IMR-90 (cell line): ENCODE measurements at regions not wholly inside any gene's neighbourhood (a gene's known extent, or its start where the extent isn't known, plus 50 kb on each side); places are given as distances from the start of the nearest gene placed in this dataset.

Experiments
- BHLHE40 ChIP-seq: fragments of 150-350 bp; IDR thresholded peaks from 2 replicates; pipeline ENCODE4 v1.6.1; 2016; ENCODE audit warnings: mild to moderate bottlenecking, low read depth, low read length
- CEBPB ChIP-seq: IDR thresholded peaks from 2 replicates; pipeline ENCODE4 v1.6.1; 2012; ENCODE audit warnings: low read depth, low read length, improper control_type of control experiment
- CHD1 ChIP-seq: IDR thresholded peaks from 2 replicates; pipeline ENCODE4 v1.6.1; 2012; ENCODE audit warnings: low read depth, low read length, improper control_type of control experiment
- FOS ChIP-seq: fragments of 150-350 bp; IDR thresholded peaks from 2 replicates; pipeline ENCODE4 v1.6.1; 2016; ENCODE audit warnings: low read depth, low read length
- MXI1 ChIP-seq: IDR thresholded peaks from 2 replicates; pipeline ENCODE4 v1.6.1; 2012; ENCODE audit warnings: low read depth, mild to moderate bottlenecking, low read length, moderate library complexity, borderline replicate concordance
- NFE2L2 ChIP-seq: fragments of 150-350 bp; IDR thresholded peaks from 2 replicates; pipeline ENCODE4 v1.6.1; 2016; ENCODE audit warnings: low read depth, mild to moderate bottlenecking, low read length
- POLR2A ChIP-seq: IDR thresholded peaks from 2 replicates; pipeline ENCODE4 v1.6.1; 2012; ENCODE audit warnings: mild to moderate bottlenecking, low read depth, low read length
- RAD21 ChIP-seq: IDR thresholded peaks from 2 replicates; pipeline ENCODE4 v1.6.1; 2012; ENCODE audit warnings: low read length, improper control_type of control experiment
- RCOR1 ChIP-seq: IDR thresholded peaks from 2 replicates; pipeline ENCODE4 v1.6.1; 2012; ENCODE audit warnings: mild to moderate bottlenecking, low read length, improper control_type of control experiment; ENCODE audit not compliant: insufficient replicate concordance
- SMC3 ChIP-seq: fragments of 150-350 bp; IDR thresholded peaks from 2 replicates; pipeline ENCODE4 v1.6.1; 2016; ENCODE audit warnings: low read depth, mild to moderate bottlenecking, antibody characterized with exemption, low read length, moderate library complexity
- TF ChIP-seq, protein P1 (sequence below): conservative IDR thresholded peaks from 2 replicates; pipeline ENCODE4 v1.5.1; 2012; ENCODE audit warnings: mild to moderate bottlenecking, low read depth, low read length, improper control_type of control experiment

DNA sequence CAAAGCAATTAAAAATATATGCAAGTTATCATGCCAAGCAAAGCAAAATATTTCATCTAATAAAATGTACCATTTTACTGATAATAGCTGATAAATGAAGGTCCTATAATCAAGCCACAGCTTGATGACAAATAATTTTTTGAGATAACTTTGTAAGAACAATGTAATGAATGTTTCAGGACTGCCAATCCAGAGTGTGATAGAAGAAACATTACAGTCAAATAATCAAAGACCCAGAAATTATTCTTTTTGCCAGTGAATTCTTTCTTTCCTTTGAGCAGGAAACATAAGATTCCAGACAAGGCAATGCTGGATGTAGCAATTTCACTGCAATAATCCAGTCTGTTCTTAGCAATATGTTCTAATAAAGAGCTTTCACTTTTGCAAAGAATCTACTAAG is 556.1 kb downstream of the PLOD2 start:
- TF ChIP-seq, protein P1, sequence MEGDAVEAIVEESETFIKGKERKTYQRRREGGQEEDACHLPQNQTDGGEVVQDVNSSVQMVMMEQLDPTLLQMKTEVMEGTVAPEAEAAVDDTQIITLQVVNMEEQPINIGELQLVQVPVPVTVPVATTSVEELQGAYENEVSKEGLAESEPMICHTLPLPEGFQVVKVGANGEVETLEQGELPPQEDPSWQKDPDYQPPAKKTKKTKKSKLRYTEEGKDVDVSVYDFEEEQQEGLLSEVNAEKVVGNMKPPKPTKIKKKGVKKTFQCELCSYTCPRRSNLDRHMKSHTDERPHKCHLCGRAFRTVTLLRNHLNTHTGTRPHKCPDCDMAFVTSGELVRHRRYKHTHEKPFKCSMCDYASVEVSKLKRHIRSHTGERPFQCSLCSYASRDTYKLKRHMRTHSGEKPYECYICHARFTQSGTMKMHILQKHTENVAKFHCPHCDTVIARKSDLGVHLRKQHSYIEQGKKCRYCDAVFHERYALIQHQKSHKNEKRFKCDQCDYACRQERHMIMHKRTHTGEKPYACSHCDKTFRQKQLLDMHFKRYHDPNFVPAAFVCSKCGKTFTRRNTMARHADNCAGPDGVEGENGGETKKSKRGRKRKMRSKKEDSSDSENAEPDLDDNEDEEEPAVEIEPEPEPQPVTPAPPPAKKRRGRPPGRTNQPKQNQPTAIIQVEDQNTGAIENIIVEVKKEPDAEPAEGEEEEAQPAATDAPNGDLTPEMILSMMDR = no peak
- no peak for TF ChIP-seq RAD21
- no peak for TF ChIP-seq CHD1
- TF ChIP-seq POLR2A = no peak
- TF ChIP-seq NFE2L2 = no peak
- TF ChIP-seq MXI1 = no peak
- TF ChIP-seq SMC3 = no peak
- no peak for TF ChIP-seq RCOR1
- TF ChIP-seq CEBPB = no peak
- no peak for TF ChIP-seq BHLHE40
- no peak for TF ChIP-seq FOS
